PC-3 (cell line): ENCODE measurements at regions not wholly inside any gene's neighbourhood (a gene's known extent, or its start where the extent isn't known, plus 50 kb on each side); places are given as distances from the start of the nearest gene placed in this dataset.

ENCODE experiments used
- CTCF ChIP-seq: fragments of 300-600 bp; sonication (generic); conservative IDR thresholded peaks from 2 replicates; pipeline ENCODE4 v1.5.1; 2017; ENCODE audit warnings: antibody characterized with exemption, low read depth, mild to moderate bottlenecking, low read length
- EZH2 ChIP-seq: fragments of 300-600 bp; sonication (generic); IDR thresholded peaks from one replicate; pipeline ENCODE4 v1.6.1; 2017; ENCODE audit warnings: antibody characterized with exemption, mild to moderate bottlenecking, low read length; ENCODE audit not compliant: unreplicated experiment

- no peak for TF ChIP-seq CTCF
- no peak for TF ChIP-seq EZH2
Observed at GRCh38 chr5:56489272-56489671, 256.1 kb upstream of the ANKRD55 start.
